ENCODE measurements at regions not wholly inside any gene's neighbourhood (a gene's known extent, or its start where the extent isn't known, plus 50 kb on each side); places are given as distances from the start of the nearest gene placed in this dataset.

- intact Hi-C loops (cut with DNase I): no loop called here
These were observed 191.1 kb upstream of the NUDT4 start for GRCh38 chr12:93186621-93187020.

GRCh38 chr12:93191423-93191822 is 186.3 kb upstream of the NUDT4 start:
- no peaks in the 10 kb centered on the region for H3K9me3 ChIP-seq
- H3K27me3 ChIP-seq: no peaks in the 10 kb centered on the region
- intact Hi-C loops (cut with DNase I): no loop called here
- DNase-seq: no peak
- H3K4me1 ChIP-seq: no peaks in the 10 kb centered on the region
- no peak for TF ChIP-seq CTCF (IDR thresholded peaks at IDR 0.05)
- no peaks in the 10 kb centered on the region for H3K36me3 ChIP-seq
- H3K27ac ChIP-seq: no peak overlapping the region
- H3K4me3 ChIP-seq: no peak overlapping the region
- ATAC-seq: no peak

More at GRCh38 chr12:93186621-93187020, 191.1 kb upstream of the NUDT4 start:
- H3K27ac ChIP-seq: no peak overlapping the region
- no peak for TF ChIP-seq CTCF (IDR thresholded peaks at IDR 0.05)
- no peaks in the 10 kb centered on the region for H3K36me3 ChIP-seq
- no peak for ATAC-seq
- H3K4me3 ChIP-seq: no peak overlapping the region
- DNase-seq: no peak
- no peaks in the 10 kb centered on the region for H3K27me3 ChIP-seq
- no peaks in the 10 kb centered on the region for H3K9me3 ChIP-seq
- H3K4me1 ChIP-seq: peaks cover 9% of the 10 kb centered on the region

- Histone ChIP-seq H3K4me3 (no peak overlapping the region), H3K27ac (no peak overlapping the region)
- intact Hi-C loops (cut with DNase I): no loop called here
These were observed 185.8 kb upstream of the NUDT4 start for GRCh38 chr12:93191956-93192355.

GRCh38 chr12:93192878-93193277 is 184.8 kb upstream of the NUDT4 start:
- H3K4me3 ChIP-seq: no peak overlapping the region
- DNase-seq: no peak
- no peak overlapping the region for H3K27ac ChIP-seq
- no peaks in the 10 kb centered on the region for H3K9me3 ChIP-seq
- no peak for TF ChIP-seq CTCF (IDR thresholded peaks at IDR 0.05)
- H3K36me3 ChIP-seq: no peaks in the 10 kb centered on the region
- H3K4me1 ChIP-seq: no peaks in the 10 kb centered on the region
- intact Hi-C loops (cut with DNase I): no loop called here
- no peaks in the 10 kb centered on the region for H3K27me3 ChIP-seq
- ATAC-seq: no peak

More at GRCh38 chr12:93191956-93192355, 185.8 kb upstream of the NUDT4 start:
- Histone ChIP-seq H3K9me3 (no peaks in the 10 kb centered on the region), H3K4me1 (no peaks in the 10 kb centered on the region), H3K27me3 (no peaks in the 10 kb centered on the region), H3K36me3 (no peaks in the 10 kb centered on the region)
- TF ChIP-seq CTCF (IDR thresholded peaks at IDR 0.05): no peak
- DNase-seq (no peak), ATAC-seq (no peak)

- Histone ChIP-seq H3K27ac (no peak overlapping the region), H3K4me1 (no peaks in the 10 kb centered on the region), H3K9me3 (no peaks in the 10 kb centered on the region), H3K27me3 (no peaks in the 10 kb centered on the region), H3K4me3 (no peak overlapping the region), H3K36me3 (no peaks in the 10 kb centered on the region)
- ATAC-seq (no peak), DNase-seq (no peak)
- intact Hi-C loops (cut with DNase I): no loop called here
- TF ChIP-seq CTCF (IDR thresholded peaks at IDR 0.05): no peak
These were observed 182.2 kb upstream of the NUDT4 start for GRCh38 chr12:93195511-93195910.

GRCh38 chr12:93197067-93197593 is 180.6 kb upstream of the NUDT4 start:
- intact Hi-C loops (cut with DNase I): no loop called here
- Histone ChIP-seq H3K4me3 (no peak overlapping the region), H3K27ac (no peak overlapping the region), H3K4me1 (no peaks in the 10 kb centered on the region), H3K27me3 (no peaks in the 10 kb centered on the region), H3K9me3 (no peaks in the 10 kb centered on the region), H3K36me3 (no peaks in the 10 kb centered on the region)
- ATAC-seq: no peak
- no peak for DNase-seq
- TF ChIP-seq CTCF (IDR thresholded peaks at IDR 0.05): no peak

Measured in upper lobe of right lung (tissue), 1 donor.